ENCODE measurements at regions not wholly inside any gene's neighbourhood (a gene's known extent, or its start where the extent isn't known, plus 50 kb on each side); places are given as distances from the start of the nearest gene placed in this dataset.

DNA sequence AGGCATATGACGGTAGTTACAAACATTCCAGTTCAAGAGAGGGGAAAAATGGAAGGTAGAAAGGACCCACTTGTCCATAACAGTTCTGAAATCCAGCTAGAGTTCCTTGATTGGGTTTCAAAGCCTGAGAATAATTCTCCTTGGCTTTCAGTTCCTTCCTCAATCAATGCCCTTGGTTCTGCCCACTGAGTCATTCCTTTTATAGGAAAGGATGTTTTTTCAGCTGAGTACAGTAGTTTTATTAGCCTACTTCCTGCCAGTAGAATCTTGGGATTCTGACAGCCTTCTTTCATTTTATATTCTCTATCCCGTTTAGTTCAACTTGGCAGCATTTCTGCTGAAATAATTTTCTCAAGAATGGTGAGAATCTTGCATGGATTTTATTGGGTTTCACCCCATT, 386.9 kb upstream of the SMC2 start:
- H3K9me3 ChIP-seq (ENCODE audit: low read length) = 0 out of 2 replicates have a peak, but pooled peaks cover under 1% of the 10 kb centered on the region
- no peak overlapping the region for H3K4me3 ChIP-seq (ENCODE audit: low read length)
- no peak overlapping the region for H3K27ac ChIP-seq (ENCODE audit: low read length)
- DNase-seq = no peak
- no peaks in the 10 kb centered on the region for H4K20me1 ChIP-seq (ENCODE audit: insufficient read depth, low read depth, low read length)
- no peak overlapping the region for H2AFZ ChIP-seq (ENCODE audit: low read length)
- H3K79me2 ChIP-seq (ENCODE audit: low read length) = no peaks in the 10 kb centered on the region
- no peaks in the 10 kb centered on the region; the same call in 1 of the 2 replicates for H3K9me2 ChIP-seq (replicated peaks; ENCODE audit: insufficient read depth, low read length)
- H3K36me3 ChIP-seq (ENCODE audit: insufficient read depth, low read length) = no peaks in the 10 kb centered on the region
- no peaks in the 10 kb centered on the region for H3K4me1 ChIP-seq (ENCODE audit: low read length)
- H3K4me2 ChIP-seq (ENCODE audit: low read depth, low read length, poor library complexity, severe bottlenecking) = no peak overlapping the region
- no peaks in the 10 kb centered on the region for H3K27me3 ChIP-seq (ENCODE audit: low read length)
- H3K9ac ChIP-seq (ENCODE audit: low read length) = no peak overlapping the region

DNA sequence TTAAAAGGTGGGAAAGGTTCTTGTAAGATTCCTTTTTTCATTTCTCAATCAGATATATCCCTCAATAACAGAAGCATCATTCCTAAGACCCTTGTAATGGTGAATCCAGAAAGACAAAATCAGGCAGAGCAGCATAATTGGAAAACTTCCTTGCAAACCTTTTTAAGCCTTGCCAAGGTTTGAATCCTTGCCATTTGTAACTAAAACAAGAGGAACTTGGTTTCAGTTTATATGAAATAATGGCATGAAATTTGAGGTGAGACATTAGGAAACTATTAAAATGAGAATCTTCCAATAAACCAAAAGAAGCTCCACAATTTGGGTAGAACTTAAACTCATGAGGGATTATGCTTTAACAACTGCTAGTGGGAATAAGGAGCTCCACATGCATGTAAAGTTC, 384.7 kb upstream of the SMC2 start:
- no peaks in the 10 kb centered on the region; the same call in 1 of the 2 replicates for H3K9me2 ChIP-seq (replicated peaks; ENCODE audit: insufficient read depth, low read length)
- H3K36me3 ChIP-seq (ENCODE audit: insufficient read depth, low read length) = no peaks in the 10 kb centered on the region
- H3K9me3 ChIP-seq (ENCODE audit: low read length) = peaks cover 7% of the 10 kb centered on the region; the same call in 1 of the 2 replicates
- H3K27me3 ChIP-seq (ENCODE audit: low read length) = no peaks in the 10 kb centered on the region
- H3K27ac ChIP-seq (ENCODE audit: low read length) = no peak overlapping the region
- DNase-seq = no peak
- no peaks in the 10 kb centered on the region for H3K79me2 ChIP-seq (ENCODE audit: low read length)
- H2AFZ ChIP-seq (ENCODE audit: low read length) = no peak overlapping the region
- H3K9ac ChIP-seq (ENCODE audit: low read length) = no peak overlapping the region
- no peak overlapping the region for H3K4me3 ChIP-seq (ENCODE audit: low read length)
- H3K4me2 ChIP-seq (ENCODE audit: low read depth, low read length, poor library complexity, severe bottlenecking) = no peak overlapping the region
- H4K20me1 ChIP-seq (ENCODE audit: insufficient read depth, low read depth, low read length) = no peaks in the 10 kb centered on the region
- H3K4me1 ChIP-seq (ENCODE audit: low read length) = no peaks in the 10 kb centered on the region

DNA sequence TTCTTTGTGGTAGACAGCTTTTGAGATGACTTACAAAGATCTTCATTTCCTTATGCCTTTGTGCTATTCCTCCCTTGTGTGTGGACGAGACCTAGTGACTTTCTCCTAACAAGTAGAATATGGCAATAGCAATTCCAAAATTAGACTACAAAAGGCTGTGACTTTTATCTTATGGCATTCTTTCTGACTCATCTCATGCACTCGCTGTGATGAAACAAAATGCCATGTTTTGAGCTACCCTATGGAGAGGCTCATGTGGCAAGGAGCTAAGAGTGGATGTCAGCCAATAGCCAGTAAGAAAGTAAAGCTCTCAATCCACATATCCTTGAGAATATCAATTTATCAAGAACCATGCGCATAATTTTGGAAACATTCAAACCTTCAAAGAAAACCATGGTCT, 380.5 kb upstream of the SMC2 start:
- no peaks in the 10 kb centered on the region for H3K27me3 ChIP-seq (ENCODE audit: low read length)
- no peaks in the 10 kb centered on the region for H3K79me2 ChIP-seq (ENCODE audit: low read length)
- no peak overlapping the region for H3K4me2 ChIP-seq (ENCODE audit: low read depth, low read length, poor library complexity, severe bottlenecking)
- no peak overlapping the region for H3K27ac ChIP-seq (ENCODE audit: low read length)
- H4K20me1 ChIP-seq (ENCODE audit: insufficient read depth, low read depth, low read length) = no peaks in the 10 kb centered on the region
- DNase-seq = no peak
- no peaks in the 10 kb centered on the region for H3K4me1 ChIP-seq (ENCODE audit: low read length)
- H3K9ac ChIP-seq (ENCODE audit: low read length) = no peak overlapping the region
- H3K9me3 ChIP-seq (ENCODE audit: low read length) = peaks cover 7% of the 10 kb centered on the region; the same call in 1 of the 2 replicates
- H3K4me3 ChIP-seq (ENCODE audit: low read length) = no peak overlapping the region
- H3K9me2 ChIP-seq (replicated peaks; ENCODE audit: insufficient read depth, low read length) = no peaks in the 10 kb centered on the region
- no peak overlapping the region for H2AFZ ChIP-seq (ENCODE audit: low read length)
- no peaks in the 10 kb centered on the region for H3K36me3 ChIP-seq (ENCODE audit: insufficient read depth, low read length)

DNA sequence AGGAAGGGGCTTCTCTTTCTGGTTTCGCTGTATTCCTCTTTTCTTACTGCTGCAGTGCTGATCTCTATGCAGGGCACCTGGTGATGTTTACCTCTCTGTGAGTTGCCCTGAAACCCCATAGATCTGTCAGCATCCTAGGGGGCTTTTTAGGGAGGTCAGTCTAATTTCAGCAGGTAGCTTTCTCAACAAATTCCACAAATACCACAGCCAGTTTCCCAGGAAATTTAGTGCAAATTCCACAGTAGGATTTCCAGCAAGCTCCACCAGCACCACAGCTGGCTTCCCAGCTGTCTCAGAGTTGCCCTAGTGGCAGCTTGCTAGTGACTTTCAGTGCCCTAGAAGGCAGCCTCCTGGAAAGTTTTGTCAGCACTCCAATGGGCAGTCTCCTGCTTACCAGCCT, 379.1 kb upstream of the SMC2 start:
- Histone ChIP-seq H3K4me3 (ENCODE audit: low read length) (no peak overlapping the region), H3K27ac (ENCODE audit: low read length) (no peak overlapping the region), H3K4me2 (ENCODE audit: low read depth, low read length, poor library complexity, severe bottlenecking) (no peak overlapping the region), H3K4me1 (ENCODE audit: low read length) (no peaks in the 10 kb centered on the region), H3K9me3 (ENCODE audit: low read length) (peaks cover 10% of the 10 kb centered on the region; the same call in 1 of the 2 replicates), H3K27me3 (ENCODE audit: low read length) (no peaks in the 10 kb centered on the region), H2AFZ (ENCODE audit: low read length) (no peak overlapping the region), H3K9ac (ENCODE audit: low read length) (no peak overlapping the region), H3K36me3 (ENCODE audit: insufficient read depth, low read length) (no peaks in the 10 kb centered on the region), H3K9me2 (replicated peaks; ENCODE audit: insufficient read depth, low read length) (no peaks in the 10 kb centered on the region), H3K79me2 (ENCODE audit: low read length) (no peaks in the 10 kb centered on the region), H4K20me1 (ENCODE audit: insufficient read depth, low read depth, low read length) (no peaks in the 10 kb centered on the region)
- DNase-seq = no peak

DNA sequence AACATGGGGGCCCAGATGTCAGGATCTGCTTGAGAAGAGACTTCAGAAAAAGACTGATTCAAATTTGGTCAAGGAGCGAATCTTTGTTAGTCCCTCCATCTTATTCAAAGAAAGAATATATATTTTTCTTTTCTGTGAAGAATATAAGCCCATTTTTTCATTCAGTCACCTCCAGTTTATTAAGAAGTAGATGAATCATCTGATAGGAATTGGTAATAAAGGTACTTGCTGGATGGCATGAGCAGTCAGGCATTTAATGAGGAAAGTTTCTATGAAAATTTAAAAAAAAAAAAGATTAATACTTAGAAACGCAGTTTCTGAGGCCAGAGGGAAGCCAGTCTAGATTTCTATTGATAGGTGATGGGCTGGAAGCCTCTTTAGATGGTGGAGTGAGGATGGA, 373.1 kb upstream of the SMC2 start:
- H3K4me1 ChIP-seq (ENCODE audit: low read length) = no peaks in the 10 kb centered on the region
- no peak for DNase-seq
- no peak overlapping the region for H3K27ac ChIP-seq (ENCODE audit: low read length)
- H3K9me3 ChIP-seq (ENCODE audit: low read length) = peaks cover 10% of the 10 kb centered on the region
- no peak overlapping the region for H3K4me3 ChIP-seq (ENCODE audit: low read length)
- no peak overlapping the region for H3K4me2 ChIP-seq (ENCODE audit: low read depth, low read length, poor library complexity, severe bottlenecking)
- H4K20me1 ChIP-seq (ENCODE audit: insufficient read depth, low read depth, low read length) = no peaks in the 10 kb centered on the region
- H2AFZ ChIP-seq (ENCODE audit: low read length) = no peak overlapping the region
- H3K27me3 ChIP-seq (ENCODE audit: low read length) = no peaks in the 10 kb centered on the region
- no peak overlapping the region for H3K9ac ChIP-seq (ENCODE audit: low read length)
- H3K36me3 ChIP-seq (ENCODE audit: insufficient read depth, low read length) = no peaks in the 10 kb centered on the region
- H3K9me2 ChIP-seq (replicated peaks; ENCODE audit: insufficient read depth, low read length) = no peaks in the 10 kb centered on the region
- H3K79me2 ChIP-seq (ENCODE audit: low read length) = no peaks in the 10 kb centered on the region

DNA sequence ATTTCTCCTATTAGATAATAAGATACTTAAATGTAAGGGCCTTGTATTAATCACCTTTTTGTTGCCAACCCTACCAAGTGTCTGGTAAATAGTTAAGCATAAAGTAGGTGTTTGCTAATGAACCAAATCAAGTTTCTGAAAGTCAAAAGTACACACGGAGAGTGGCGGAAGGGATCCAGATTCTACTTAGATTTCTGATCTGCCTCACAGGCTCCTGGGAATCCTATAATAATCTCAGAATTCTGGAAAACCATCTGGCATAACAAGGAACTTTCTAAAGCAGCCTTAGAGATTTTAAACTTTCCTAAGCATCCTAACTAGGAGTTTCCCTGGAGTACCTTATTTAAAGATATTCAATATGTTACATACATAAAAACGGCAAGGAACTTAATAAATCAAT, 363.2 kb upstream of the SMC2 start:
- no peak overlapping the region for H3K9ac ChIP-seq (ENCODE audit: low read length)
- H3K9me2 ChIP-seq (replicated peaks; ENCODE audit: insufficient read depth, low read length) = no peaks in the 10 kb centered on the region
- H3K4me2 ChIP-seq (ENCODE audit: low read depth, low read length, poor library complexity, severe bottlenecking) = no peak overlapping the region
- no peaks in the 10 kb centered on the region for H4K20me1 ChIP-seq (ENCODE audit: insufficient read depth, low read depth, low read length)
- no peaks in the 10 kb centered on the region for H3K79me2 ChIP-seq (ENCODE audit: low read length)
- no peak for DNase-seq
- H3K27ac ChIP-seq (ENCODE audit: low read length) = no peak overlapping the region
- H3K36me3 ChIP-seq (ENCODE audit: insufficient read depth, low read length) = no peaks in the 10 kb centered on the region
- H3K27me3 ChIP-seq (ENCODE audit: low read length) = no peaks in the 10 kb centered on the region
- no peaks in the 10 kb centered on the region for H3K4me1 ChIP-seq (ENCODE audit: low read length)
- H2AFZ ChIP-seq (ENCODE audit: low read length) = no peak overlapping the region
- H3K4me3 ChIP-seq (ENCODE audit: low read length) = no peak overlapping the region
- H3K9me3 ChIP-seq (ENCODE audit: low read length) = peaks cover 7% of the 10 kb centered on the region

DNA sequence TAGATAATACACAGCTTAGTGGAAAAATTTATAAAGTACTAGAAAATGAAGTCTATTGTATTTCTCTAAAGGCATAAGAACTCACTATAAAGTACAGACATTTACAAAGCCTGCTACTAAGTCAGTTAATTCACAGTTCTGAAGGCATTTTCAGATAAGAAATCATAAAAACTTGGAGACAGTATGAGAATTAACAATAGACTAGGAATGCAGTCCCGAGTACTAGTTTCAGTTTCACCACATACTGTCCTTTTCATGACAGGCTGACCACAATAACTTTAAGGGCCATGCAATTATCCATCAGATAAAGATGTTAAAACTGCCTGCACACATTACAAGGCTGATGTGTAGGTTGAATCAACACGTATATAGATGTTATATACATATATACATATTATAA, 362.6 kb upstream of the SMC2 start:
- Histone ChIP-seq H2AFZ (ENCODE audit: low read length) (no peak overlapping the region), H3K4me2 (ENCODE audit: low read depth, low read length, poor library complexity, severe bottlenecking) (no peak overlapping the region), H3K36me3 (ENCODE audit: insufficient read depth, low read length) (no peaks in the 10 kb centered on the region), H3K79me2 (ENCODE audit: low read length) (no peaks in the 10 kb centered on the region), H3K9me3 (ENCODE audit: low read length) (peaks cover 7% of the 10 kb centered on the region), H3K27ac (ENCODE audit: low read length) (no peak overlapping the region), H3K4me1 (ENCODE audit: low read length) (no peaks in the 10 kb centered on the region), H3K27me3 (ENCODE audit: low read length) (no peaks in the 10 kb centered on the region), H3K9me2 (replicated peaks; ENCODE audit: insufficient read depth, low read length) (no peaks in the 10 kb centered on the region), H3K9ac (ENCODE audit: low read length) (no peak overlapping the region), H4K20me1 (ENCODE audit: insufficient read depth, low read depth, low read length) (no peaks in the 10 kb centered on the region), H3K4me3 (ENCODE audit: low read length) (no peak overlapping the region)
- no peak for DNase-seq

DNA sequence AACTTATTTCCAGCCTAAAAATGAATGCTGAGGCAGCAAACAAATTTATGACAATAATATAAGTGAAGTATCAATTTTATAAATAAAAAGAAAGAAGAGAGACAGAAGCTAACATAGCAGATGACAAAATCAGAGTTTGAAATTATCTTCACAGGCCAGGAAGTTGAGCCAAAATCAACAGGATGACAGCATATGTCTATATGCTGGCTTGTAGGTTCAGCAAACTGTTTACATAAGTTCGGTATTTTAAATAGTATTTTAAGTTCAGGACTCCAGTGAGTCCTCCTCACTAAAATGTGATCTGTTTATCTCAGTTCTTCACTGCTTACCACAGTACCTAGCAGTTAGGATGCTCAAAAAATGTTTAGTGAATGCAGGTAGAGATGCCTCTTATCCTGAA, 359.6 kb upstream of the SMC2 start:
- Histone ChIP-seq H3K9me2 (replicated peaks; ENCODE audit: insufficient read depth, low read length) (no peaks in the 10 kb centered on the region), H2AFZ (ENCODE audit: low read length) (no peak overlapping the region), H3K27me3 (ENCODE audit: low read length) (no peaks in the 10 kb centered on the region), H3K4me2 (ENCODE audit: low read depth, low read length, poor library complexity, severe bottlenecking) (no peak overlapping the region), H3K4me1 (ENCODE audit: low read length) (no peaks in the 10 kb centered on the region), H3K36me3 (ENCODE audit: insufficient read depth, low read length) (no peaks in the 10 kb centered on the region), H3K9ac (ENCODE audit: low read length) (no peak overlapping the region), H3K4me3 (ENCODE audit: low read length) (no peak overlapping the region), H3K79me2 (ENCODE audit: low read length) (no peaks in the 10 kb centered on the region), H3K27ac (ENCODE audit: low read length) (no peak overlapping the region), H4K20me1 (ENCODE audit: insufficient read depth, low read depth, low read length) (no peaks in the 10 kb centered on the region), H3K9me3 (ENCODE audit: low read length) (peaks cover 7% of the 10 kb centered on the region)
- DNase-seq = no peak

DNA sequence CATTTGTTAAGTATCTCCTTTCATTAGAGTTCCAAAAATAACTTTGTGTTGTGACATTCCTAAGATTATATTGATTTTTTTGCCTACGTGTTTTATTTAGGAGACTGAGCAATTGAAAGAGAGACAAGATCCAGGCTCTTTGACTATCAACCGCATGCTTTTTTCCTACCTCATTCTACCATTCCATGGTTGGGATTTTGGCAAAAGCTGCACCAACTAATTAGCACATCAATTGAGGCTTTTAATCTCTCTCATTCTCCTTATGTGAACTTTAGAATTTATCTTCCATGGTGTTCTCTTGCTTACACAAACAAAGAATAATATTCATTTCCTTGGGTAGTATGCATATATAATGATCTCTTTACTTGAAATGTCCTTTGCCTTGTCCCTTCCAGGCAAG, 338.7 kb upstream of the SMC2 start:
- Histone ChIP-seq H3K4me3 (ENCODE audit: low read length) (no peak overlapping the region), H3K79me2 (ENCODE audit: low read length) (no peaks in the 10 kb centered on the region), H3K9me2 (replicated peaks; ENCODE audit: insufficient read depth, low read length) (no peaks in the 10 kb centered on the region), H3K36me3 (ENCODE audit: insufficient read depth, low read length) (no peaks in the 10 kb centered on the region), H3K9ac (ENCODE audit: low read length) (no peak overlapping the region), H3K4me1 (ENCODE audit: low read length) (no peaks in the 10 kb centered on the region), H3K27me3 (ENCODE audit: low read length) (no peaks in the 10 kb centered on the region), H3K4me2 (ENCODE audit: low read depth, low read length, poor library complexity, severe bottlenecking) (no peak overlapping the region), H2AFZ (ENCODE audit: low read length) (no peak overlapping the region), H3K9me3 (ENCODE audit: low read length) (no peaks in the 10 kb centered on the region), H3K27ac (ENCODE audit: low read length) (no peak overlapping the region), H4K20me1 (ENCODE audit: insufficient read depth, low read depth, low read length) (no peaks in the 10 kb centered on the region)
- no peak for DNase-seq
